ENCODE measurements at regions not wholly inside any gene's neighbourhood (a gene's known extent, or its start where the extent isn't known, plus 50 kb on each side); places are given as distances from the start of the nearest gene placed in this dataset.

DNA sequence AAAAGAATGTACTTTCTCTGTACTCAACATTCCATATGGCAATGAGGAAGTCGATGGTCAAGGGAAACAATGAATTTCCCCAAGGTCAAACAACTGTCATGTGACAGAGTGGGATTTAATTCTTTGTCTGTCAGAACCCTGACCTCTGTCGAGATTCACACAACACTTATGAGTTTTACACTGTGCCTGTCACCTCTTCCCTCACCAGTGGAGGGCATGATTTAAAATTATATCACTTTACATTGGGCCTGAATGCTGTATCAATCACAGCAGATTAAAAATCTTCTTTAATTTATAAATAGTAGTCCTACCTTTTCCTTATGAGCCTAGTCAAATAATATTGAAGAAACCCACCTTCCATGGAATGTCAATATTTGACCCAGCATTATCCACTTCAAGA is 276.7 kb downstream of the CDH10 start:
- CTCF ChIA-PET: interaction anchor here (0.6 kb wide), 1 partner anchor 34 kb away, joined by 3 read pairs; no protein-coding TSS in a partner anchor
- Histone ChIP-seq H3K27ac (no peak overlapping the region), H3K4me2 (no peak overlapping the region), H3K4me3 (no peak overlapping the region), H3K4me1 (no peaks in the 10 kb centered on the region), H3K9me3 (no peaks in the 10 kb centered on the region)
- WGBS (ENCODE audit: missing lambda C conversion rate): 5% methylated on average over 2 of the region's 2 CpGs
- no peak for FAIRE-seq
- POLR2A ChIA-PET: no interaction called here
- no peak for TF ChIP-seq RFX5 (IDR thresholded peaks at IDR 0.05)
- no peak for TF ChIP-seq FOSL2 (IDR thresholded peaks at IDR 0.05)
- TF ChIP-seq FOSL2 (CRISPR knock-in tag; IDR thresholded peaks at IDR 0.05): no peak
- TF ChIP-seq SREBF2 (IDR thresholded peaks at IDR 0.05): no peak
- TF ChIP-seq HOXB13 (CRISPR knock-in tag; IDR thresholded peaks at IDR 0.05; ENCODE audit: low read depth): no peak
- no peak for TF ChIP-seq NFE2L2 (conservative IDR thresholded peaks at IDR 0.05; ENCODE audit: low read length)
- TF ChIP-seq MYC (IDR thresholded peaks at IDR 0.05; ENCODE audit: borderline replicate concordance, low read length): no peak
- no peak for TF ChIP-seq RARB (CRISPR knock-in tag; IDR thresholded peaks at IDR 0.05)
- TF ChIP-seq ZNF302 (CRISPR knock-in tag; IDR thresholded peaks at IDR 0.05): no peak
- no peak for TF ChIP-seq NR3C1 (IDR thresholded peaks at IDR 0.05)
- peak in 1 of 2 experiments; percentile 68; a peak in 3 of 6 replicates for ATAC-seq
- DNase-seq (ENCODE audit: low read depth in 1 of 2, low spot score in 1 of 2): no peak

DNA sequence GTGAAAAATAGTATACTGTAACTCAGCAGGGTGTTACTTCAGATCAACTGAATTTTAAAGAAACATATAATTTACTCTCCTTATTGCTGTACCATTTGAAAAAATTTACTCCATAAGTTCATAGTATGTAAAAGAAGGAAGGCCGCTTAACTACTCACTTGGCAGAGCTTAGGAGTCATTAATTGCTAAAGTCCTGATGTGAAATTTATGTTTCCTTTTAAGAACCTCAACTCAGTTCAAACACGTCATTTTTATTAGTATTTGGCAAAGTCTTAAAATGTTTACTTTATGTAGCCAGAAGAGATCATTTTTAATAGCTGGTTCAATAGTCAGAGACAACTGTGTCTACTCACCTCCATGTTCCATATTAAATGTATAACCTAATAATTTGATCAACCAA is 268.6 kb downstream of the CDH10 start:
- H3K27ac ChIP-seq: no peak overlapping the region
- ATAC-seq: no peak
- no peak for FAIRE-seq
- DNase-seq (ENCODE audit: low read depth in 1 of 2, low spot score in 1 of 2): no peak
- 44% methylated on average over 2 of the region's 2 CpGs for WGBS (ENCODE audit: missing lambda C conversion rate)
- H3K4me3 ChIP-seq: no peak overlapping the region
- no peaks in the 10 kb centered on the region for H3K4me1 ChIP-seq
- no peak for TF ChIP-seq RAD21 (conservative IDR thresholded peaks at IDR 0.05 in 1 of 2, IDR thresholded peaks at IDR 0.05 in 1 of 2)
- no peak for TF ChIP-seq TFCP2L1 (CRISPR knock-in tag; IDR thresholded peaks at IDR 0.05)
- no peak for TF ChIP-seq MYC (IDR thresholded peaks at IDR 0.05; ENCODE audit: borderline replicate concordance, low read length)
- TF ChIP-seq ZFP36 (IDR thresholded peaks at IDR 0.05; ENCODE audit: borderline replicate concordance, partially characterized antibody): no peak
- TF ChIP-seq, protein P1, sequence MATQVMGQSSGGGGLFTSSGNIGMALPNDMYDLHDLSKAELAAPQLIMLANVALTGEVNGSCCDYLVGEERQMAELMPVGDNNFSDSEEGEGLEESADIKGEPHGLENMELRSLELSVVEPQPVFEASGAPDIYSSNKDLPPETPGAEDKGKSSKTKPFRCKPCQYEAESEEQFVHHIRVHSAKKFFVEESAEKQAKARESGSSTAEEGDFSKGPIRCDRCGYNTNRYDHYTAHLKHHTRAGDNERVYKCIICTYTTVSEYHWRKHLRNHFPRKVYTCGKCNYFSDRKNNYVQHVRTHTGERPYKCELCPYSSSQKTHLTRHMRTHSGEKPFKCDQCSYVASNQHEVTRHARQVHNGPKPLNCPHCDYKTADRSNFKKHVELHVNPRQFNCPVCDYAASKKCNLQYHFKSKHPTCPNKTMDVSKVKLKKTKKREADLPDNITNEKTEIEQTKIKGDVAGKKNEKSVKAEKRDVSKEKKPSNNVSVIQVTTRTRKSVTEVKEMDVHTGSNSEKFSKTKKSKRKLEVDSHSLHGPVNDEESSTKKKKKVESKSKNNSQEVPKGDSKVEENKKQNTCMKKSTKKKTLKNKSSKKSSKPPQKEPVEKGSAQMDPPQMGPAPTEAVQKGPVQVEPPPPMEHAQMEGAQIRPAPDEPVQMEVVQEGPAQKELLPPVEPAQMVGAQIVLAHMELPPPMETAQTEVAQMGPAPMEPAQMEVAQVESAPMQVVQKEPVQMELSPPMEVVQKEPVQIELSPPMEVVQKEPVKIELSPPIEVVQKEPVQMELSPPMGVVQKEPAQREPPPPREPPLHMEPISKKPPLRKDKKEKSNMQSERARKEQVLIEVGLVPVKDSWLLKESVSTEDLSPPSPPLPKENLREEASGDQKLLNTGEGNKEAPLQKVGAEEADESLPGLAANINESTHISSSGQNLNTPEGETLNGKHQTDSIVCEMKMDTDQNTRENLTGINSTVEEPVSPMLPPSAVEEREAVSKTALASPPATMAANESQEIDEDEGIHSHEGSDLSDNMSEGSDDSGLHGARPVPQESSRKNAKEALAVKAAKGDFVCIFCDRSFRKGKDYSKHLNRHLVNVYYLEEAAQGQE (IDR thresholded peaks at IDR 0.05): no peak
- no peak for TF ChIP-seq ZSCAN20 (CRISPR knock-in tag; IDR thresholded peaks at IDR 0.05)
- no peak for TF ChIP-seq ATOH8 (CRISPR knock-in tag; IDR thresholded peaks at IDR 0.05; ENCODE audit: low read depth)
- no peak for TF ChIP-seq CHD4 (IDR thresholded peaks at IDR 0.05; ENCODE audit: borderline replicate concordance)
- no peak for TF ChIP-seq RARB (CRISPR knock-in tag; IDR thresholded peaks at IDR 0.05)
- no peak for TF ChIP-seq HDAC2 (IDR thresholded peaks at IDR 0.05)
- no peak for TF ChIP-seq SMC3 (IDR thresholded peaks at IDR 0.05)
- no peak for TF ChIP-seq ZC3H11A (IDR thresholded peaks at IDR 0.05)
- TF ChIP-seq HES2 (IDR thresholded peaks at IDR 0.05): no peak
- TF ChIP-seq, protein P2, sequence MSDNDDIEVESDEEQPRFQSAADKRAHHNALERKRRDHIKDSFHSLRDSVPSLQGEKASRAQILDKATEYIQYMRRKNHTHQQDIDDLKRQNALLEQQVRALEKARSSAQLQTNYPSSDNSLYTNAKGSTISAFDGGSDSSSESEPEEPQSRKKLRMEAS (IDR thresholded peaks at IDR 0.05): no peak
- TF ChIP-seq JUN (IDR thresholded peaks at IDR 0.05): no peak
- TF ChIP-seq USF2 (IDR thresholded peaks at IDR 0.05): no peak
- TF ChIP-seq PHF8 (IDR thresholded peaks at IDR 0.05; ENCODE audit: borderline replicate concordance, low read depth): no peak
- no peak overlapping the region for H3K4me2 ChIP-seq
- POLR2A ChIA-PET: no interaction called here
- no peaks in the 10 kb centered on the region for H3K9me3 ChIP-seq
- CTCF ChIA-PET: no interaction called here
